GM19467 (cell line): ENCODE measurements at regions not wholly inside any gene's neighbourhood (a gene's known extent, or its start where the extent isn't known, plus 50 kb on each side); places are given as distances from the start of the nearest gene placed in this dataset.

Experiments used
- ATAC-seq: cut with Tn5 transposase; IDR thresholded peaks from one replicate; pipeline ENCODE4 v1.9.1; 2021; ENCODE audit warnings: mild to moderate bottlenecking, moderate library complexity; ENCODE audit not compliant: unreplicated experiment

DNA sequence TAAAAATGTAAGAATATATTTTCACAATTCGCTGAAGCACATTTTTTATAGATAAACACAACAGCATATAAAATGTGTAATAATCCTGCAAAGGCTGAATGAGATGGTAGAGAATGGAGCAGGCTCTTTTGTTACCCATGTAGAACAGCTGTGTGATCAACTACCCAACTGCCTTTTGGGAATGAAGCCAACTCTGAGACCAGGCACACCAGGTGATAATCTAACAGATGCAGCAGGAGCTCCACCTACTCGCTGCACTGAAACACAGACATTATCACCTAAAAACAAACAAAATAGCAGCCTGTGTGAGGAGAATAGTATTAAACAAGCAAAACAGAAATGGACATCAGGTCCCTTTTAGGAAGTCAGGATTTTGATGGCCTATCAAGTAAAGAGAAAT, 183.3 kb downstream of the CCDC59 start:
- ATAC-seq: no peak

DNA sequence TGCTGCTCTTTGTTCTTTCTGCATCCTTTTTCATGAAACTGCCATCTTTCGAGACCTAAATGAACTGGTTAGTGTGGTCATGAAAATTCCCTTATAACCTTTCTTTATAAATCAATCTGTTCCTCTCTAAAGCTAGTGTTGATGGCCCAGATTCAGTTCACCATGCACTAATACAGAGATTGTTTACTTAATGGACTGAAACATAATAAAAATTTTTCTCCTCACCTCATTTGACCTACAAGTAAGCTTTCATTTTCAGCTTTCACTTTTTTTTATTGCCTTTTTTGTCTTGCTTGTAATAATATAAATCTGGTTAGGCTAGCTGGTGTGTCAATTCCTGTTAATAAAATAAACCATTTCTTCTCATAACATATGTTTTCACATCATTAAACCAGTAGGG, 183.8 kb downstream of the CCDC59 start:
- no peak for ATAC-seq

DNA sequence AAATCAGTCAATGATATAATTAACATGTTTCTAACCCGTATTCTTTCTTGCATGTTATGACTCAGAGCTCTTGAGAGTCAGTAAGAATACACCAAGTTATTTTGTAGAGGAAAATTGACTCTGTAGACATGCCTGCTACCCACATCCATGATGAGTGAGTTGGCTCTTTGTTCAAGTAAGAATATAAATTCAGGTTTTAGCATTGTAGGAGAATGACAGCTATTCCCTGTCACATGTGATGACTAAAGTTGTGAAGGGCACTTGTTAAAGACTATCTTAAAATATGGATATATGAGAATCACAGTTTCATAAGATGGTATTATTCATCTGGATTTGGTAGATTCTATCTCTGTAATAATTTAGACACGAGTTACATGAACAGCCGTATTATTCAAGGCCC, 209.1 kb downstream of the CCDC59 start:
- ATAC-seq: no peak

DNA sequence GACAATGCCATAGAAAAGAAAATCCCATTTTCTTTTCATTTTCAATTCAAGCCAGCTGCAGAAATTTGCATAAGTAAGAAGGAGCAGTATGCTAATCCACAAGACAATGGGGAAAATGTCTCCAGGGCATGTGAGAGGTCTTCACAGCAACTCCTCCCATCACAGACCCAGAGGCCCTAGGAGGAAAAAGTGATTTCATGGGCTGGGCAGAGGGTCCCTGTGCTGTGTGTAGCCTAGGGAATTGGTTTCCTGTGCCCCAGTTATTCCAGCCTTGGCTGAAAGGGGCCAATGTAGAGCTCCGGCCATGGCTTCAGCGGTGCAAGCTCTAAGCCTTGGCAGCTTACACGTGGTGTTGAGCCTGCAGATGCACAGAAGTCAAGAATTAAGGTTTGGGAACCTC, 211.4 kb downstream of the CCDC59 start:
- ATAC-seq: no peak

DNA sequence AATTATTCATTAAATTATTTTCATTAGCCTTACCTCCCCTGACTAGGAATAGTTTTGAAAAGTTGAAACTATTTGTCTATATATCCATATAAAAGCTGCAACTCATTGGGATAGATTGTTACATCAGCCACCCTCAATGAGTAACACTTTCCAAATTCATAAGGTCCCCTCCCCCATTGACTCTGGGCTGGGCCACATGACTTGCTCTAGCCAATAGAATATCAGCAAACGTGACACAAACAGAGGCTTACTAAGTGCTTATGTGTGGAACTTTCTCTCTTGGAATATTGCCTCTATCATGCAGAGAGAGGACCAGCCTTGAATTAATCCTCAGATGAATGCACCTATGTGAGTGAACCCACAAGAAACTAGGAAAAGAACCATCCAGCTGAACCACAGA, 213.7 kb downstream of the CCDC59 start:
- no peak for ATAC-seq

DNA sequence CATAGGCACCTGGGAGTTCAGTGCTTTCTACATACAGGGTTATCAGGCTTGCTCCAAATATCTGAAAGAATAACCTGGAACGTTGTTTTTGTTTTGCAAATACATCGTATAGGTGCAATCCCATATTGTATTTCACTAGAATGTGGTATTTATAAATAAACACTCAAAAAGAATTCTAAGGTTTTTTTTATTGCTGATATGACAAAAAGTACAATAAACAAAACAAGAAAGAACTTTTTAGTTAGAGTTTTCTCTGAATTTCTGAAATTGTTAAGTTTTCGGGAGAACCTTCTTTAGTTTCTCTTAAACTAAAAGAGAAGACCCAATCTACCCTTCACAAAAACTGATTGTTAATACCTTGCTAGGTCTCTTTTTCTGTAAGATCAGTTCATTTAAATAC, 225.8 kb downstream of the CCDC59 start:
- ATAC-seq: no peak

DNA sequence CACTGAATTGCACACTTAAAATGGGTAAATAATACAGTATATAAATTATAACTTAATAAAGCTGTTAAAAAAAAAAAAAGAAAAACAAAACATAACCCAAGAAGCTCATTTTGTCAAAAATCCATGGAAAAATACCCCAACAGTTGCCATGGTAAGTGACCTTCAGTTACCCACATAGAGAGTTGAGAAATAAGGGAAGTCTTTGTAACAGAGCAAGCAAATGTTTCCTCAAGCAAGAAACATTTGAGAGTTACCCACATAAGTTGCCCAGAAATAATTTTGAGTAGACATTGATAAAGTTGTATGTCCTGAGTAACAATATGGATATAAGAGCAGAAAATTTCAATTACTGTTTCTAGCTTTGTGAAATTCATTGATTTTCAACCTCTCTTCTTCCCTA, 227.4 kb downstream of the CCDC59 start:
- no peak for ATAC-seq

DNA sequence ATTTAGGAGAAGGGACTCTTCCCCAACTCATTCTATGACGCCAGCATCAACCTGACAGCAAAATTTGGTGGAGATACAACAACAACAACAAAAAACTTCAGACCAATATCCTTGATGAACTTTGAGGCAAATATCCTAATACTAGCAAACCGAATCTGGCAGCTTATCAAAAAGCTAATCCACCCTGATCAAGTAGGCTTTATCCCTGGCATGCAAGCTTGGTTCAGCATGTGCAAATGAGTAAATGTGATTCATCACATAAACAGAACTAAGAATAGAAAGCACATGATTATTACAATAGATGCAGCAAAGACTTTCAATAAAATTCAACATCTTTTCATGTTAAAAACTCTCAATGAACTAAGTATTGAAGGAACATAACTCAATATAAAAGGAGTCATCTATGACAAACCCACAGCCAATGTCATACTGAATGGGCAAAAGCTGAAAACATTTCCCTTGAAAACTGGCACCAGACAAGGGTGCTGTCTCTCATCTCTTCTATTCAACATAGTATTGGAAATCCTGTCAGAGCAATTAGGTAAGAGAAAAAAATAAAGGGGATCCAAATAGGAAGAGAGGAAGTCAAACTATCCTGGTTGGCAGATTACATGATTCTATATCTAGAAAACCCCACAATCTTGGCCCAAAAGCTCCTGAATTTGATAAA, 233.3 kb downstream of the CCDC59 start:
- ATAC-seq: no peak

DNA sequence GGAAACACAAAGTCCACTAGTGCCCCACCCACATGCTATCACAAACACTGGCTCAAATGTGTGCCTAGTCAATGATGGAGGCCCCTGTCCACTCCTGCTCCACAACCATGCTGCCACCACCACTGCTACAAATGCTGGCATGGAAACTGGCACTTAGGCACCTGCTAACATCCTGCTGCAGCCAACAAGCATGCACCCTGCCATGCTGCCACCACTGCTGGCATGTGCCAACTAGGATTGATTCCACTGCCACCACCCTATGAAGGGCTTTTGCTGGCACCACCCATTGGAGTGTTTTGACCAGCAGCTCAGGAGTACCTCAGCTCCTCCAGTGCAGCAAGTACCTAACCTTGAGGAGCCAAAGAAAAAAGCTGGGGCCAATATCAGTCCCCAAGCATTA, 236.6 kb downstream of the CCDC59 start:
- ATAC-seq: no peak

DNA sequence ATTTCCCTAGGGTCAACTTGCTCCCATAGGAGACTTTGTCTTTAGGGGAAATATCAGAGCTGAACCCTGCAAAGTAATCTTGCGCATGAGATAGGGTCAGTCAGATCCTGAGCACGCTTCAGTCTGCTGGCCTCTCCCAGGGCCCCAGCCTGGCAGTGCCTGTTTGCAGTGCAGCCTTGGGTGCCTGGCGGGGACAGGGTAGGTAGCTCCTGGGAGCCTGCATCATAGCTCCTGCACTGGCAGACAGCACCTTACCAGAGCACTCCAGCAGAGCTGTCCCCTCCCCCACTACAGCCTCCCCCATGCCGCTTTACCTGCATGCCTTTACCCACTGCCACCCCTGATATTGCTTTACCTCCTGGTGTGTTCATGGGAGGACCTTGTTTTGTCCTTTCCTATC, 237.3 kb downstream of the CCDC59 start:
- ATAC-seq: no peak

DNA sequence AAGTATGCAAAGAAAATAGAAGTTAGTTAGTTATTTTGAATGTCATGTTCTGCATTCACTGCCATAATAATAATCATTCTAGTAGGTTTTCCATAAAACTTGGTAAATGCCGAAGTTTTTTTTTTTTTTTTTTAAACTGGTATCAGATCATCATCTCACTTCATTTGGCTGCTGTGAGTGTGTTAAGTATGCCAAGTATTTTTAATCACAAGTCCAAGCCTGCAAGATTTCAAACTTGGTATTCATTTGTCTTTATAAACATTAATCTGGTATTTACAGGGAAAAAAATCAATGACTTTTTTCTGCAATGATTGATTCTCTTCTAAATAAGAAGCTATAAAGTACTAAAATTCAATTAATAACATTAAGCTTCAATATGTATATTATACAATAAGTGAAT, 248.9 kb downstream of the CCDC59 start:
- no peak for ATAC-seq

DNA sequence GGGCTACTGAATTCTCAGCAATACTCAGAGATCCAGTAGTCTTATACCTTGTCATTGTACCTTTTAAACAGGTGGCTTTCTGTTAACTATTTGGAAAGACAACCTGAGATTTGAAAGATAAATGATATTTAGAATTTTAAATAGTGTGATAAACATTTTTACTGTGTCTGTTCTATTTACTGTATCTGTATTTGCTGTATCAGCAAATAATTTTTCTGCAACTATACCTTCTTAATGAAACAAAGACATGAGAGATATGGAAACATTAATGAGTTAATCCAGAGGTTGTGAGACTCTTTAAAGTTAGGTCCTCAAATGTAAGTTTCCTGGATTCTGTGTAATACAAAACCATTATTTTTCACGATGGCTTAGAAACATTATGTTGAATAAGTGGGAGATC, 249.6 kb downstream of the CCDC59 start:
- ATAC-seq: no peak

DNA sequence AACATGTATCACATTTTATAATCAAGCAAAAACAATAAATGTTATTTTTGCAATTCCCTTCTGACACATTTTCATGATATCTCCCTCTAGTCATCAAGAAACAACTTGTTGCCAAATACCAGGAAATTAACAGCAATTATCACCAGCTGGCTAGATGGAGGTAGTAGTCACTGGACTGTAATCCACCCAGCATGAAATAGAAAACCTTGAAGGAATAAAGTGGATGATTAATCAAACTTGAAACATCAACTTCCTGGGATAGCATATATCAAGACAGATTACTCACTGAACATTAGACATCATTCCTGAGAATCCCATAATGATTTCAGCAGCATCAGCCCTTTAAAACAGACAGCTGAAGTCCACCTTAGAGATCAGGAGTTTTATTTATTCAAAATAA, 259.0 kb downstream of the CCDC59 start:
- ATAC-seq: no peak

DNA sequence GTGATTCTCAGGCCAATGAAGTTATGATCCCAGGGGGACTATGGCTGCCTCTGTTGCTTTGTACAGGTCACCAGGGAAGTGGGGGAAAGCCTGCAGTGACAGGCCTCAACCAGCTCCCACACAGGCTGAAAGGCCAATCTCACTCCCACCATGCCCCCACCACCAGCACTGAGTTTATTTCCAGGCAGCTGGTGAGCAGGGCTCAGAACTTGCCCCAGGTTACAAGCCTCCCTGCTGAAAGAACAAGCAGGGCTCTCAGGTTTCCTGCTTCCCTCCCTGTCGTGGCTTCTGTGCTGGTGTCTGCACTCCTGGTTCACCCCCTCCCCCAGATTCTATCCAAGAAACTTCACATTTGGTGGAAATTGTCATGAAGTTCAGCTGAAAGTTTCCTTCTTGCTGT, 260.3 kb downstream of the CCDC59 start:
- no peak for ATAC-seq

DNA sequence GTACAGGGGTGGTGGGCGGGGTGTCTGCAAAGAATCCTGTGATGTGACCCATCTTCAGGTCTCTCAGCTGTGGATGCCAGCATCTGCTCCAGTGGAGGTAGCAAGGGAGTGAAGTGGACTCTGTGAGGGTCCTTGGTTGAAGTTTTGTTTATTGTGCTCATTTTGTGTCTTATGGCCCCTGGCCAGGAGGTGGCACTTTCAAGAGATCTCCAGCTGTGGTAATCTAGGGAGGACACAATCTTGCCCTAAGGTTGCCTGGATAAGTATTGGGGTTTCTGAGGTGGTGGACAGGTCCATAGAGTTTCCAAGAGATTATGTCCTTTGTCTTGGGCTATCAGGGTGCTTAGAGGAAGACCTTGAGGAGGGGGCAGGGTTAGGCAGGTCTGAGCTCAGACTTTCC, 260.7 kb downstream of the CCDC59 start:
- no peak for ATAC-seq

DNA sequence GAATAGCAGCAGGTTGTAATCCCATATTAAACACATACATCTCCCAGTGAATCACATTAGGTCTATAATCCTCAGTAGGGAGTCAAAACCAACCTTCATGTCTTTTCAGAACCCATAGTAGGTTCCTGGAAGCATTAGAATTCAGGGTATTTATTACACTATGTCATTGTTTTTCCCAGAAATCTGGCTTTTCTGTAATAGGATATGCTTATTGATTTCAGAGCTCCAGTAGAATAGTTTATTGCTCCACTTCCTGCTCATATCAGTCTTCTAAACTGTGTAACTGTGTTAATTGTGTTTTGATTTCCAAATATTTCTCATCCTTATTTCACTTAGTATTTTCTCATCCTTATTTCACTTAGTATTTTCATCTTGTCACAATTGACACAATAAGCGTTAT, 268.0 kb downstream of the CCDC59 start:
- ATAC-seq: no peak

DNA sequence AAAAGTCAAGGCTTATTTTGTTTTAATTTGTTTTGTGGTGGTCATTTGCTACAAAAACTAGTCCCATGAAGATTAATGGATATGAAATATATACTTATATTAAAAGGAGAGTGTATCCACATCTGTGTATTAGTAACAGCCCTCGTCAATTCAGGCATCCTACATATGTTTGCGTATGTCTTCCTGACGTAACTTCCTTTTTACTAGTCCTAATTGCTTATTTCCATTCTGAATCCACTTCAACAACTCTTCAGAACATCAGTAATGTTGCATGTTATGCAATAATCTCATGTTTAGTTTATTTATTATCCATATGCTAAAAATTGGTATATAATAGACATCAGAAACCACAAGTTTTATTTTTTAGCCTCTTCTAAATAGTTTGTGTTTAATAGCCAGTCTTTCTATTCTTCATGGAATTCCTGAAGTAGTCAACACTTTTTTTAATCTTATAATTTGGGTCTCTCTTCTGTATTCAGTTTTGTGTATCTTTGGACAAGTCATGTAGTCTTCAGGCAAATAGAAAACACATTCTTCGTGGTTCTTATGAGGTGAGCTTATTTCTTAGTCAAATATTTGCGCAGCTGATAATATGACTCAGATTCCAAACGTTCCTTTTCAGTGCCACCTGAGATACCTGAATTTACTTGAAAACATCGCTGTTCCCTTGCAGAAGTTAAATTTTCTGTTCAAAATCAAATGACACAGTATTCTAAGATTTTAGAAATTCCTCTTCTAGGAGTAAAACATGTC, 268.6 kb downstream of the CCDC59 start:
- no peak for ATAC-seq

DNA sequence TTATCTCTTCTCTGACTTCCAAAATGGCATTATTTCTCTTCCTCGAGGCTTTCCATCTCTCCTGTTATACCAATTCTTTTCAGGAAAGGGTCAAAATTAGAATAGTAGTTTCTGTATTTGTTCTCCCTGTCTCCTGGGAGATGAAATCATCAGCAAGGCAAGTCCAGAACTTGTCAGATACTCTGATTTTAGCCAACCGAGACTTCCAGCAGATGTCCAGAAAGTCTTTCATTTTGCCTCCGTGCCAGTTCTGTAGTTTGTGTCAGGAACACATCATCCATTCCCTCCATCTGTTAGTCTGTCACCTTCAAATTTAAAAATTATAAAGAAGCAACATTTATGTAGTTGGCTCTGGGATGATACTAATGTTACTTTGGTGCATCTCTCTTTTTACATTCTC, 275.7 kb downstream of the CCDC59 start:
- ATAC-seq: no peak

DNA sequence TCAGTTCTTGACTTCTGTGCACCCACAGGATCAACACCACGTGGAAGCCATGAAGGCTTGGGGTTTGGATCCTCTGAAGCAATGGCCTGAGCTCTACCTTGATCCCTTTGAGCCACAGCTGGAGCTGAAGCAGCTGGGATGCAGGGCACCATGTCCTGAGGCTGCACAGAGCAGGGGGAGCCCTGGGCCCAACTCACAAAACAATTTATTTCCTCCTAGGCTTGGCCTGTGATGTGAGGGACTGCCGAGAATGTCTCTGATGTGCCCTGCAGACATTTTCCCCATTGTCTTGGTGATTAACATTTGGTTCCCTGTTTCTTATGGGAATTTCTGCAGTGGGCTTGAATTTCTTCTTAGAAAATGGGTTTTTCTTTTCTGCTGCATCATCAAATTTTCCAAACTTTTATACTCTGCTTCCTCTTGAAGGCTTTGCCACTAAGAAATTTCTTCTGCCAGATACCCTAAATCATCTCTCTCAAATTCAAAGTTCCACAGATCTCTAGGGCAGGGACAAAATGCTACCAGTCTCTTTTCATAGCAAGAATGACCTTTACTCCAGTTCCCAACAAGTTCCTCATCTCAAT, 288.2 kb downstream of the CCDC59 start:
- no peak for ATAC-seq

DNA sequence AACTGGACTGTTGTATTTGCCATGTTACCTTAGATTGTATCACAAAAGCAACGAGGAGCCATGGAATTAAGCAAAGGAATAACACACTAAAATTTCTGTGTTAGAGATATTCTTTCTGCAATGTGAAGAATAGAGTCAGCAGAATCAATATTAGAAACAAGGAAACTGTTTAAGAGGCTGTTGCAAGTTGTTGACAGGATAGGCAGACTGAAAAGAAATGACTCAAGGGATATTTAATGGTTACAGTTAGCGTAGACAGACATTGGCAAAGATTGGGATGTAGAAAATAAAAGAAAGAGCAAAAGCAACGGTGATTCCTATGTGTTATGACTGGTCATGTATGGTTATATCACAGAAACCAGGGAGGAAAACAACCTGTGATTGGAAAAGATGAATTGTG, 299.0 kb upstream of the PPFIA2 start:
- no peak for ATAC-seq

DNA sequence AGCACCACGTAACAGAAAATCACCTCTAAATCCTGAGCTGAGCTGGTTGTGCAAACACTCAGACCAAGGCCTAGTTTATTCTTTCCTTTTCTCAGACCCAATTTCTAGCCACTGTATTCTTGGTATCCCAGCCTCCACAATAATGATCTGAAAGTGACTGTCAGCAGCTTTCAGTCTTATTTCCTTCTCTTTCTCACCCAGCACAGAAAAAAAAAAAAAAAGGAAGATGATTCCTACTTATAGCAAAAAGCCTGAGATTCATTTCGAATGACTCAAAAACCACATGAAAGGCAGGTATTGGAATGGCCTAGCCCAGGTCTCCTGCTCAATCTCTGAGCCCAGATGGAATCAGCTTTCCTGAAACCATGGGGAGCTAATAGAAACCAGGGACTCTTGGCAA, 298.6 kb upstream of the PPFIA2 start:
- no peak for ATAC-seq

DNA sequence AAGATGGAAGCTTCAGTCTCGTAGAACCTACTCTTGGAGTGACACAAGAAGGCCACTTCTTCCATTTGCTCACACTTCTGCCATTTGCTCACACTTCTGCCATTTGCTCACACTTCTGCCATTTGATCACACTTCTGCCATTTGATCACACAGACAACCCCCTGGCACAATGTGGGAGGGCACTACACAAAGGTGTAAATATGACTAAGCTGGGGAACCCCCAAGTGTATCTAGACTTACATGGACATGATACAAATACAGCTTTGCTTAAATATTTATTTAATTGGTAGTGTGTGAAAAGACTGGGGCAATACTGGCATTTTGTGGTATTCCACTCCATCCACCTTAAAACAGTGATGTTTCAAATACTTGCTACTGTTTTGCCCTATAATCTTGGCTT, 296.2 kb upstream of the PPFIA2 start:
- no peak for ATAC-seq

DNA sequence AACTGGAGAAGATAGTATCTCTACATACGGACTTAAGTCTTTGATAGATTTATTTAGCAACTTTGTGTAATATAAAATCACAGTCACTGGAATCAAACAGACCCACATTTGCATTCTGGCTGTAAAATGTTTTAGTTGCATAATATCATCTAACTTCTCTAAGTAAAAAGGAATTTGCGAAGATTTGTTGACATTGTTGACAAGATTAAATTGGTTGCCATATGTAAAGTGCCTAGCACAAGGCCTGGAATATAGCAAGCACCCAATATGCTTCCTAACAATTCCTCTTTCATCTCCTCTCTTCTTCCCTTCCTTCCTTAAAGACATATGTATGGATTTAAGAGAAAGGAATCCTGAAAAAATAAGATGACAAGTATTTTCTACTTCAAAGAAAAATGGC, 295.4 kb upstream of the PPFIA2 start:
- no peak for ATAC-seq
